ENCODE measurements at regions not wholly inside any gene's neighbourhood (a gene's known extent, or its start where the extent isn't known, plus 50 kb on each side); places are given as distances from the start of the nearest gene placed in this dataset.

- Mint-ChIP-seq H3K9me3 (peaks cover 3 to 4% of the 10 kb centered on the region in 2 donors), H3K36me3 (peaks cover 7% of the 10 kb centered on the region), H3K4me1 (peaks cover 0 to 7% of the 10 kb centered on the region in 2 donors), H3K27ac (no peak overlapping the region), H3K27me3 (ENCODE audit: low read depth in 2 of 2) (no peaks in the 10 kb centered on the region), H3K4me3 (no peak overlapping the region)
- no peaks in the 10 kb centered on the region for H3K4me1 ChIP-seq (ENCODE audit: control insufficient read depth, insufficient read depth, low read length)
- ATAC-seq: no peak
- DNase-seq: no peak
- no peak for TF ChIP-seq CTCF (IDR thresholded peaks at IDR 0.05)
- H3K4me3 ChIP-seq (ENCODE audit: low read length): no peak overlapping the region
- intact Hi-C loops (cut with micrococcal nuclease): no loop called here
- WGBS (ENCODE audit: insufficient coverage): 67% methylated on average over 1 of the region's 1 CpG
- H3K9me3 ChIP-seq (ENCODE audit: control insufficient read depth, insufficient read depth, low read length): peaks cover 12% of the 10 kb centered on the region
- H3K27me3 ChIP-seq (ENCODE audit: control insufficient read depth, insufficient read depth, low read length): no peaks in the 10 kb centered on the region
- H3K36me3 ChIP-seq (ENCODE audit: control insufficient read depth, insufficient read depth, low read length): no peaks in the 10 kb centered on the region
- H3K27ac ChIP-seq (ENCODE audit: low read length): no peak overlapping the region
Observed at GRCh38 chr20:24866008-24866407, 83.1 kb upstream of the CST7 start.

GRCh38 chr20:24866742-24867141, 82.3 kb upstream of the CST7 start:
- Histone ChIP-seq H3K27ac (ENCODE audit: low read length) (no peak overlapping the region), H3K4me1 (ENCODE audit: control insufficient read depth, insufficient read depth, low read length) (no peaks in the 10 kb centered on the region), H3K9me3 (ENCODE audit: control insufficient read depth, insufficient read depth, low read length) (peaks cover 12% of the 10 kb centered on the region), H3K4me3 (ENCODE audit: low read length) (no peak overlapping the region), H3K27me3 (ENCODE audit: control insufficient read depth, insufficient read depth, low read length) (no peaks in the 10 kb centered on the region), H3K36me3 (ENCODE audit: control insufficient read depth, insufficient read depth, low read length) (no peaks in the 10 kb centered on the region)
- no peak for TF ChIP-seq CTCF (IDR thresholded peaks at IDR 0.05)
- Mint-ChIP-seq H3K4me3 (no peak overlapping the region), H3K27me3 (ENCODE audit: low read depth in 2 of 2) (no peaks in the 10 kb centered on the region), H3K27ac (no peak overlapping the region), H3K4me1 (peaks cover 0 to 7% of the 10 kb centered on the region in 2 donors), H3K36me3 (peaks cover 7% of the 10 kb centered on the region), H3K9me3 (peaks cover 3 to 4% of the 10 kb centered on the region in 2 donors)
- intact Hi-C loops (cut with micrococcal nuclease): no loop called here
- 94% methylated on average over 4 of the region's 4 CpGs for WGBS (ENCODE audit: insufficient coverage)
- no peak for ATAC-seq
- DNase-seq: no peak

- Mint-ChIP-seq H3K36me3 (peaks cover 7% of the 10 kb centered on the region), H3K4me3 (no peak overlapping the region), H3K27me3 (ENCODE audit: low read depth in 2 of 2) (no peaks in the 10 kb centered on the region), H3K27ac (no peak overlapping the region), H3K9me3 (peaks cover 3 to 4% of the 10 kb centered on the region in 2 donors), H3K4me1 (peaks cover 0 to 7% of the 10 kb centered on the region in 2 donors)
- intact Hi-C loops (cut with micrococcal nuclease): no loop called here
- no peaks in the 10 kb centered on the region for H3K36me3 ChIP-seq (ENCODE audit: control insufficient read depth, insufficient read depth, low read length)
- ATAC-seq (no peak), DNase-seq (no peak)
- WGBS (ENCODE audit: insufficient coverage): 92% methylated on average over 8 of the region's 8 CpGs
- H3K27me3 ChIP-seq (ENCODE audit: control insufficient read depth, insufficient read depth, low read length): no peaks in the 10 kb centered on the region
- H3K4me3 ChIP-seq (ENCODE audit: low read length): no peak overlapping the region
- H3K4me1 ChIP-seq (ENCODE audit: control insufficient read depth, insufficient read depth, low read length): no peaks in the 10 kb centered on the region
- no peak for TF ChIP-seq CTCF (IDR thresholded peaks at IDR 0.05)
- no peak overlapping the region for H3K27ac ChIP-seq (ENCODE audit: low read length)
- peaks cover 12% of the 10 kb centered on the region for H3K9me3 ChIP-seq (ENCODE audit: control insufficient read depth, insufficient read depth, low read length)
Observed at GRCh38 chr20:24867556-24867955, 81.5 kb upstream of the CST7 start.

- no peaks in the 10 kb centered on the region for H3K27me3 ChIP-seq (ENCODE audit: control insufficient read depth, insufficient read depth, low read length)
- no peak for TF ChIP-seq CTCF (IDR thresholded peaks at IDR 0.05)
- DNase-seq (no peak), ATAC-seq (no peak)
- no peak overlapping the region for H3K27ac ChIP-seq (ENCODE audit: low read length)
- Mint-ChIP-seq H3K4me1 (peaks cover 0 to 7% of the 10 kb centered on the region in 2 donors), H3K4me3 (no peak overlapping the region), H3K27me3 (ENCODE audit: low read depth in 2 of 2) (peaks cover 0 to under 1% of the 10 kb centered on the region in 2 donors), H3K27ac (no peak overlapping the region), H3K36me3 (peaks cover 7% of the 10 kb centered on the region), H3K9me3 (peaks cover 3 to 4% of the 10 kb centered on the region in 2 donors)
- H3K4me3 ChIP-seq (ENCODE audit: low read length): no peak overlapping the region
- peaks cover 12% of the 10 kb centered on the region for H3K9me3 ChIP-seq (ENCODE audit: control insufficient read depth, insufficient read depth, low read length)
- WGBS (ENCODE audit: insufficient coverage): 89% methylated on average over 10 of the region's 10 CpGs
- H3K4me1 ChIP-seq (ENCODE audit: control insufficient read depth, insufficient read depth, low read length): no peaks in the 10 kb centered on the region
- intact Hi-C loops (cut with micrococcal nuclease): no loop called here
- no peaks in the 10 kb centered on the region for H3K36me3 ChIP-seq (ENCODE audit: control insufficient read depth, insufficient read depth, low read length)
Observed at GRCh38 chr20:24868396-24868927, 80.6 kb upstream of the CST7 start.
